GM18867 (cell line): ENCODE measurements at regions not wholly inside any gene's neighbourhood (a gene's known extent, or its start where the extent isn't known, plus 50 kb on each side); places are given as distances from the start of the nearest gene placed in this dataset.
"Not testable (repeated sequence)": the region's sequence is repeated elsewhere in the genome, so short reads cannot be mapped to it uniquely, and the experiment has no call there.

Source experiments
- ATAC-seq: cut with Tn5 transposase; IDR thresholded peaks from one replicate; pipeline ENCODE4 v1.9.1; 2021; ENCODE audit warnings: mild to moderate bottlenecking, moderate library complexity; ENCODE audit not compliant: unreplicated experiment

GRCh38 chr7:126179916-126180315, 1072.8 kb downstream of the GRM8 start:
- no peak for ATAC-seq

GRCh38 chr7:126178865-126179264, 1073.9 kb downstream of the GRM8 start:
- ATAC-seq, result no peak

GRCh38 chr7:126177782-126178181, 1075.0 kb downstream of the GRM8 start:
- ATAC-seq, result no peak

- ATAC-seq, result no peak
These were observed 1086.1 kb downstream of the GRM8 start for GRCh38 chr7:126166645-126167044.

- no peak for ATAC-seq
These were observed 1089.1 kb downstream of the GRM8 start for GRCh38 chr7:126163647-126164046.

- no peak for ATAC-seq
These were observed 1095.3 kb downstream of the GRM8 start for GRCh38 chr7:126157391-126157790.

- ATAC-seq, result no peak
These were observed 1102.3 kb downstream of the GRM8 start for GRCh38 chr7:126150278-126150958.

GRCh38 chr7:126140858-126141466, 1111.8 kb downstream of the GRM8 start:
- no peak for ATAC-seq

- no peak for ATAC-seq
These were observed 1132.8 kb downstream of the GRM8 start for GRCh38 chr7:126119981-126120380.

GRCh38 chr7:126103582-126103981, 1149.2 kb downstream of the GRM8 start:
- ATAC-seq, result no peak

- no peak for ATAC-seq
These were observed 1153.4 kb upstream of the POT1 start for GRCh38 chr7:126083014-126083413.

- no peak for ATAC-seq
These were observed 1150.0 kb upstream of the POT1 start for GRCh38 chr7:126079581-126079980.

- ATAC-seq, result no peak
These were observed 1149.5 kb upstream of the POT1 start for GRCh38 chr7:126079151-126079550.

- ATAC-seq, result no peak
These were observed 1136.1 kb upstream of the POT1 start for GRCh38 chr7:126065766-126066165.

GRCh38 chr7:126057979-126058378, 1128.4 kb upstream of the POT1 start:
- no peak for ATAC-seq

- not testable (repeated sequence) for ATAC-seq
These were observed 1127.0 kb upstream of the POT1 start for GRCh38 chr7:126056613-126057012.

- ATAC-seq, result no peak
These were observed 1122.6 kb upstream of the POT1 start for GRCh38 chr7:126052229-126052628.

GRCh38 chr7:126044662-126045061, 1115.0 kb upstream of the POT1 start:
- ATAC-seq, result no peak

GRCh38 chr7:126041472-126041871, 1111.8 kb upstream of the POT1 start:
- no peak for ATAC-seq

- ATAC-seq, result no peak
These were observed 1110.8 kb upstream of the POT1 start for GRCh38 chr7:126040114-126041045.

- no peak for ATAC-seq
These were observed 1096.9 kb upstream of the POT1 start for GRCh38 chr7:126026421-126027088.
